ENCODE measurements at regions not wholly inside any gene's neighbourhood (a gene's known extent, or its start where the extent isn't known, plus 50 kb on each side); places are given as distances from the start of the nearest gene placed in this dataset.

DNA sequence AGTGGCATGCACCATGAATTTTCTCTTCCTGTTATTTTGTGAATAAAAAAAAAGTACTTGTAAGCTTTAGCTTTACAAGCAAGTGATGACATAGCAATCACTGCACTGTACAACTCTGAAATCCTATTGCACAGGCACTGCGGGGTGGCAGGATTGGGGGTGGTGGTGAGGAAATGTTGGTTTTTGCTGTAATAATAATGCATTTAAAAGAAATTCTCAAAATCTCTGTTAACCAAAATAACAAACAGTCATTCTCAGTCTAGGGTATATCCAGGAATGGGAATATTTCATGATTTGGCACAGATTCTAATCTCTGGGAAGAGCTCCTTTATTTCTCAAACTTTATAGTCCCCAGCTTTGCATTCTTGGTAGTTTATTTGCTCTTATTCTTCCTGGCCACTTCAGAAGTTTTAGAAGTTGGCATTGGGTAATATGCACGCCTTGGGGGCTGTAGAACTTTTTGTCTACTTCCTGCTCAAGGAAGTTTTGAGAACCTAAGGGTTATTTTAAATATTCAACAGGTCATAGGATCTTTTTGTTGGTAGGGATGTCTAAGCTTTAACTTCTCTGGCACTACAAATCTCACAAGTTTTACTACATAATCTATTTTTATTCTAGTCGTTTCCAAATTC lies 353.0 kb upstream of the KLF12 start:
- DNase-seq (ENCODE audit: low read depth in 2 of 2): no peak

DNA sequence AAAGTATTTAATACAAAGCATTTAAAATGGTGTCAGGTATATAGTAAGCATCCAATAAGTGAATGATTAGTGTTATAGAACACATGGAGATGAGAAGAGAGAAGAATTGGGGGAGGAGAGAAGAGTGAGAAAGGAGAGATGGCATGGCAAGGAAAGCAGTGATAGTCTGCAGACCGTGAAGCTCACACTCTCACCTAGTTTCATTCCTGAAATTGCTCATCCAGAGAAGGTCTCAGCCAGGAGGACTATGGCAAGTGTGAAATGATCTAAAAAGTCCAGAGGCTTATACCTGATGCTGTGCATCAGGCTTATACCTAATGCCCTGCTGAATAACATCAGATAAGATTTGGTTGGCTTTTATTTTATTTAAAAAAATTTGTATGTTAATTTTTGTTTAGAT lies 351.6 kb upstream of the KLF12 start:
- DNase-seq (ENCODE audit: low read depth in 2 of 2): no peak

DNA sequence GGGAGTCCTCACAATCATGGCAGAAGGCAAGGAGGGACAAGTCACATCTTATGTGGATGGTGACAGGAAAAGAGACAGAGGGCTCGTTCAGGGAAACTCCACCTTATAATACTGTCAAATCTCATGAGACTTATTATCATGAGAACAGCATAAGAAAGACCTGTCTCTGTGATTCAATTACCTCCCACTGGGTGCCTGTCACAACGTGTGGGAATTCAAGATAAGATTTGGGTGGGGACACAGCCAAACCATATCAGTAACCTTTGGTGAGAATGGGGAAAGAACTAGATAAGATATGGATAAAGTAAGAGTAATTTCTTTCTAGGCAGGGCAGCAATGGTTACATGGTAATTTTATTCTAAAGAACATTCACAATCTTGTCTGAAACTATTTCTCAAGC lies 344.9 kb upstream of the KLF12 start:
- no peak for DNase-seq (ENCODE audit: low read depth in 2 of 2)

- DNase-seq (ENCODE audit: low read depth in 2 of 2): no peak
Measured at GRCh38 chr13:74476788-74477187, 342.6 kb upstream of the KLF12 start.

GRCh38 chr13:74476365-74476764 lies 342.2 kb upstream of the KLF12 start:
- DNase-seq (ENCODE audit: low read depth in 2 of 2): no peak

DNA sequence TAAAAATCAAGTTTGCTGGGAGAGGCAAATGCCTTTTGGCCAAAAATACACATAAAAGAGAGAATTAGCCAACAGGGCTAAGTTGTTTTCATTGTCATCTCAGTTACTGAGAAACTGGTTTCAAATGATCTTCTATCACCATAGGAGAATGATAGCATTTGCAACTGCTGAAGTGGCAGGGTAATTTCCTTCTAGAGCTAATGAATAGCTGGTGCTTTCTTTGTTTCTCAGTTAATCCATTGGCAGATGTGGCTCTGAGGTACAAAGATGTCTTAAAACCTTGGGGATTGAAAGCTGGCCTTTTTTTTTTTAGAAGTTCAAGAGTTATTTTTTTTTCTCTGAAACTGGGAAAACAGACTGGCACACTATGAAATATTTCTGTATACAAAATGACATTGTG lies 332.7 kb upstream of the KLF12 start:
- no peak for DNase-seq (ENCODE audit: low read depth in 2 of 2)

DNA sequence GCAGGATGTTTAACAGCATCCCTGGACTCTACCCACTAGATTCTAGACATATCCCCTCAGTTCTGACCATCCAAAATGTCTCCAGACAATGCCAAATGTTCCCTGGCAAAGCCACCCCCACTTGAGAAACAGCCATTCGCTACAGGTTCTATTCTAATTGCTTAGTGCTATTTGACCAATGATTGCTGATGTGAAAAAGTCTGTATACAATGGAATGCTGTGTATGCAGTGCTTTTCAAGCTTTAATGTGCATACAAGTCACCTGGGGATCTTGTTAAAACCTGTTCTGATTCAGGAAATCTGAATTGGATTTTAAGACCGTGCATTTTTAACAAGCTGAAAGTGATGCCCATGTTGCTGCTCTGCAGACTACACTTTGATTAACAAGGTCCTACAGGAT lies 331.8 kb upstream of the KLF12 start:
- no peak for DNase-seq (ENCODE audit: low read depth in 2 of 2)

GRCh38 chr13:74465271-74465670 lies 331.1 kb upstream of the KLF12 start:
- DNase-seq (ENCODE audit: low read depth in 2 of 2): no peak

DNA sequence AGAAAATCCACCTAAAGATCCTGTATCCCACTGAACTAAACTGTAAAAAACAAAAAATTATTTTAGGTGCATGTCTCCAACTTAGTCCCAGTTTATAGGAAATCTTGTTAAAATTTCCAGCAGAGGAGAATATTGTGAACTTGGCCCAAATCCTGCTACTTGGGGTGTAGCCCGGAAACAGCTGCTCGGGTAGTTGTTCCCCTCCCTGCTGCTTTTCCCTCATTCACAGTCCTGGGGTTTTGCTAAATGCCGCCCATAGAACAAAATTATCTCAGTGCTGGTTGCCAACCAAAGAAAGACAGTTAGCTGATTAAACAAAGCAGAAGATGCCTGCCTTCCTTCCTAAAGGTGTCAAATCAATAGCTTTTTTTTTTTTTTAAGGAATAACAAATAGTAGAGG lies 330.5 kb upstream of the KLF12 start:
- DNase-seq (ENCODE audit: low read depth in 2 of 2): no peak

DNA sequence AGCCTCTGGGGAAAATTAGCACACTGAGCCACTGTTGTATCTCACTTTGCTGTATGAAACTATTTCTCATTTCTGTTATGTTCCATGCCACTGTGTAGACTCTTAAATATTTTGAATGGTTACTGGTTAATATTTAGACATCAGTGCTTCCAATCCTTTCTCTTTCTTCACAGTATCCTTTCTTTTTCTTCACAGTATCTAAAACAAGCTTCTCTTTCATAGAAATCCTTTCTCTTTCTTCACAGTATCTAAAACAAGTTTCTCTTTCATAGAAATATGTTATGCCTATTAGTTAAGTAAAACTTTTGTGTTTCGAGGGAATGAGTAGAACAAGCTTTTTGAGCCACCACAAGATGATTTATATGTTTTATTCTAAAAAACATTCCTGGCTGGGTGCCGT lies 326.8 kb upstream of the KLF12 start:
- no peak for DNase-seq (ENCODE audit: low read depth in 2 of 2)

- no peak for DNase-seq (ENCODE audit: low read depth in 2 of 2)
Measured at GRCh38 chr13:74452881-74453280, 318.7 kb upstream of the KLF12 start.

- no peak for DNase-seq (ENCODE audit: low read depth in 2 of 2)
Measured at GRCh38 chr13:74452176-74452575, 318.0 kb upstream of the KLF12 start.

DNA sequence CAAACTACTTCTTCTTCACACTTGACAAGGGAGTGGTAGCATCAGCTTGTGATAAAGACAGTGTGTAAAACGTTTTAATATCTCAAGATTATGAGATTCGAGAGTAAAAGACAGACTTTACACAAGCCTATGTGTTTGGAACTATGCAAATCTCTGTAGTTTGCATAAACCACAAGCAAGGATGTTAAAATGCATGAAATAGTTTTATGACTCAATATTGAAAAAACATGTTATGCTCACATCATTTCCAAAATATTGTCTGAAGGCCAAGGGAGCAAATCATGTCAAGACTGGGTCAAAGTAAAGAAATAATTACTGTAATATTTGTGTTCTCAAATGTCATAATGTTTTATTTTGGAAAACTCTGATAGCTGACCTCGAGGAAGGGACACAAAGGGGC lies 316.8 kb upstream of the KLF12 start:
- DNase-seq (ENCODE audit: low read depth in 2 of 2): no peak

DNA sequence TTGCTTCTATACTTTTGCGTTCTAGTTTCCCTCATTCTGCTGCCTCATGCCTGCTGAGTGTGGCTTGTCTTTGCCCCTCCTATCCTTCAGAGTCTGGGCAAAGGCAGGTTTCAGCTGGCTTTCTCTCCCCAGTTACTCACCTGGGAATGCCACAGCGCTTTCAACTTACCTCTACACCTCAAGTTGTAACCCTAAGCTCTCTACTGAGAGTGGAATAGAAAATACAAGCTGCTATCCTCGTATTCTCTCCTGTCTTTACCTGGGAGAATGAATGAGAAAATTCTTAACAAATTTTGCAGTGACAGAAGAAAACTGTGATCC lies 316.3 kb upstream of the KLF12 start:
- no peak for DNase-seq (ENCODE audit: low read depth in 2 of 2)

GRCh38 chr13:74449811-74450524 lies 315.8 kb upstream of the KLF12 start:
- DNase-seq (ENCODE audit: low read depth in 2 of 2): no peak

GRCh38 chr13:74444864-74445479 lies 310.8 kb upstream of the KLF12 start:
- no peak for DNase-seq (ENCODE audit: low read depth in 2 of 2)

GRCh38 chr13:74444161-74444571 lies 310.0 kb upstream of the KLF12 start:
- DNase-seq (ENCODE audit: low read depth in 2 of 2): no peak

DNA sequence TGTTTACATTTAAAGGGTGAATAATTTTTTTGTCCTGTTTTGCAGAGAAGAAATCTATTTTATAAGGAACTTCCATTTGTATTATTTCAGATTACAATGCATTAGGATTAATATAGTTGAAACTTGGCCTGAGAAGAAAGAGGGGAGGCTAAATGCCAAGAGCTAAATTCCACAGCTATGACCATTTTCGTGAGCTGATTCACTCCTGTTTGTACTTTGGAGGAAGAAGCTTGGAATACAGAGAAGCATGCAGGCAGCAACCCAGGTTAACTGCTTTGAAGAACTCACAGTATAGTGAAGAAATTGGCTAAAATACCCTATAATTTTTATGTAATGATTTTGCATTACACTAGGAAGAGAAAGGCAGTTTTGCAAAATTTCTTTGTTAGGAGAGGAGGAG lies 309.4 kb upstream of the KLF12 start:
- no peak for DNase-seq (ENCODE audit: low read depth in 2 of 2)

DNA sequence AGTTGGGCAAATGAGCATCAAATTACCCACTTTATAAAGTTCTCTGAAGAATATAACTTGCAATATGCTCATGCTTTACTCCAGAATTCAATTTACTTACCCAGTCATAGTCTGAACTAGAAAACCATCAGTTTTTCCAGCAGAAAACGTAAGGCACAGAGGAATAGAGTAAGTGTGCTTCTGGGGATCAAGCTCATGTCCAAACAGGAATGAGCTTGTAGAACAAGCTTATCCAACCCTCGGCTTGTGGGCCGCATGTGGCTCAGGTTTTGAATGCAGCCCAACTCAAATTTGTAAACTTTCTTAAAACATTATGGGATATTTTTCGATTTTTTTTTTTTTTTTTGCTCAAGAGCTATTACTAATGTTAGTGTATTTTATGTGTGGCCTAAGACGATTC lies 308.5 kb upstream of the KLF12 start:
- no peak for DNase-seq (ENCODE audit: low read depth in 2 of 2)

- DNase-seq (ENCODE audit: low read depth in 2 of 2): no peak
Measured at GRCh38 chr13:74438901-74439300, 304.7 kb upstream of the KLF12 start.

DNA sequence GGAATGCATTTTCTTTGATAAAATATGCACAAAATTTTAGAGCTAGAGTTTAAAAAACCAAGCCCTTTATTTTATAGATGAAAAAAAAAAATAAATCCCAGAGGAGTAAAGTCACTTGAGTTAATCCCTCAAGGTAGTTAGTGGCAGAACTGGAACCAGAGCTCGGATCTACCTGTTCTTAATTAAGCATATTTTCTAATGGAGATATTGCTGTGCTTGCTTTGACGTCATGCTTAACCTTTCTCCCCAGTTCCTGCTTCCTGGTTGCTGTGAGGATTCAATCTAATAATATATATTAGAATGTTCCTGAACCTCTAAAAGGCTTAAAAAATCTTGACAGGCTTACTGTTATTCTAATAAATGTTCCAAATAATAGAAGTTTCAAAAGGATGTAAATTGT lies 300.6 kb upstream of the KLF12 start:
- DNase-seq (ENCODE audit: low read depth in 2 of 2): no peak

- DNase-seq (ENCODE audit: low read depth in 2 of 2): no peak
Measured at GRCh38 chr13:74424455-74424854, 290.3 kb upstream of the KLF12 start.

- no peak for DNase-seq (ENCODE audit: low read depth in 2 of 2)
Measured at GRCh38 chr13:74423434-74423833, 289.2 kb upstream of the KLF12 start.

DNA sequence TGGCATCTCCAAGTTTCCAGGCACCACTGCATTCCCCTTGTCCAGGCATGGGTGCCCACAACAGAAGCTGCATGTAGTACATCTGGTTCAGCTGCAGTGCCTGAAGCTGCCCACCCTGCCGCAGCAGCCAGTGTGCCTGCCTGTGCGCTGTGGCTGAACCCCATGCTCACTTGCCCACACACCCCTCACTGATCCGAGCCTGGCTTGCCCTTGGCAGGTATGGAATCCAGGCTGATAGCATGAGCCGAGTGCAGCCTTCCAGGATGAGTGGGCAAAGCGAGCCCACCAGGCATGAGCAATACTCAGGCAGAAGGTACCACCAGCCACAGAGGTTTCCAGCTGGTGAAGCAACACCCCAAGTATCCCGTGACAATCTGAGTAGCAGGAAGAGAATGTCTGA lies 280.3 kb upstream of the KLF12 start:
- no peak for DNase-seq (ENCODE audit: low read depth in 2 of 2)

All from stimulated activated CD8-positive, alpha-beta memory T cell treated with anti-CD3 and anti-CD28 coated beads, Interleukin-2, amount 100 ng/mL, for 48 hours (primary cell).